Naive thymus-derived CD4-positive, alpha-beta T cell (primary cell): ENCODE measurements at regions not wholly inside any gene's neighbourhood (a gene's known extent, or its start where the extent isn't known, plus 50 kb on each side); places are given as distances from the start of the nearest gene placed in this dataset.

Experiments
- ATAC-seq: fragments of 150-1000 bp; cut with Tn5 transposase; 2 replicates; pipeline ENCODE4 v1.10.0; 2021; ENCODE audit warnings: mild to moderate bottlenecking, moderate library complexity
- CTCF ChIA-PET: fragments of 350-600 bp; sonication (Branson Sonifier 250); formaldehyde crosslinking; loops from one replicate; lab custom pipeline; 2021; ENCODE audit warnings: antibody characterized with exemption; lab: Charles Lee
- POLR2A ChIA-PET: fragments of 350-600 bp; sonication (Branson Sonifier 250); formaldehyde crosslinking; loops from one replicate; lab custom pipeline; 2021; ENCODE audit warnings: antibody characterized with exemption, inconsistent platforms; lab: Charles Lee
- DNase-seq, 9 donors: peaks; one replicate each; pipeline versions ENCODE4 v3.0.0 to v3.0.0-alpha.2; 2020 to 2022; ENCODE audit warnings: mixed read lengths in 1 of 9
- H3K27ac ChIP-seq: one replicate; pipeline ENCODE4 v1.7.0; 2013; ENCODE audit warnings: mild to moderate bottlenecking, low read depth, low read length, moderate library complexity
- H3K27me3 ChIP-seq, 2 donors: one replicate each; pipeline ENCODE4 v1.7.0; 2013; ENCODE audit warnings: low read length in 2 of 2, mild to moderate bottlenecking in 2 of 2, moderate library complexity in 2 of 2; ENCODE audit not compliant: control insufficient read depth in 2 of 2, insufficient read depth in 2 of 2
- H3K36me3 ChIP-seq, 3 experiments: 1 replicate in 2 of 3; 2 replicates in 1 of 3; pipeline ENCODE4 v1.7.0; 2013; ENCODE audit warnings: low read length in 3 of 3, mild to moderate bottlenecking in 3 of 3, moderate library complexity in 1 of 3; ENCODE audit not compliant: insufficient read depth in 3 of 3, control insufficient read depth in 2 of 3
- H3K4me1 ChIP-seq, 2 donors: one replicate each; pipeline ENCODE4 v1.7.0; 2013; ENCODE audit warnings: low read length in 2 of 2, mild to moderate bottlenecking in 2 of 2, moderate library complexity in 1 of 2; ENCODE audit not compliant: control insufficient read depth in 2 of 2, insufficient read depth in 2 of 2
- H3K4me3 ChIP-seq: 2 replicates; pipeline ENCODE4 v1.7.0; 2013; ENCODE audit warnings: mild to moderate bottlenecking, low read length
- H3K9me3 ChIP-seq, 3 experiments: 1 replicate in 2 of 3; 2 replicates in 1 of 3; pipeline ENCODE4 v1.7.0; 2013; ENCODE audit warnings: low read length in 3 of 3; ENCODE audit not compliant: control insufficient read depth in 2 of 3
- H3K27ac Mint-ChIP-seq, 9 donors: one replicate each; pipeline ENCODE4 v1.8.0; 2020 to 2022; ENCODE audit warnings: mixed read lengths in 9 of 9, mild to moderate bottlenecking in 8 of 9, moderate library complexity in 5 of 9, inconsistent platforms in 2 of 9
- H3K27me3 Mint-ChIP-seq, 5 donors: one replicate each; pipeline ENCODE4 v1.8.0; 2021 to 2022; ENCODE audit warnings: mixed read lengths in 5 of 5, mild to moderate bottlenecking in 1 of 5
- H3K36me3 Mint-ChIP-seq, 5 donors: one replicate each; pipeline ENCODE4 v1.8.0; 2020 to 2022; ENCODE audit warnings: mixed read lengths in 5 of 5, mild to moderate bottlenecking in 3 of 5, inconsistent platforms in 1 of 5
- H3K4me1 Mint-ChIP-seq, 7 donors: one replicate each; pipeline ENCODE4 v1.8.0; 2020 to 2022; ENCODE audit warnings: mixed read lengths in 7 of 7, mild to moderate bottlenecking in 3 of 7, inconsistent platforms in 1 of 7
- H3K4me3 Mint-ChIP-seq, 10 donors: one replicate each; pipeline ENCODE4 v1.8.0; 2020 to 2022; ENCODE audit warnings: mild to moderate bottlenecking in 10 of 10, mixed read lengths in 10 of 10, moderate library complexity in 6 of 10, inconsistent platforms in 2 of 10
- H3K9me3 Mint-ChIP-seq, 11 donors: one replicate each; pipeline ENCODE4 v1.8.0; 2020 to 2022; ENCODE audit warnings: mixed read lengths in 11 of 11, mild to moderate bottlenecking in 4 of 11, inconsistent platforms in 1 of 11, moderate library complexity in 1 of 11
- intact Hi-C, 2 donors: fragments of 100-400 bp; cut with micrococcal nuclease; formaldehyde crosslinking; loops; one replicate each; pipeline ENCODE4 v1.15.1; 2023

DNA sequence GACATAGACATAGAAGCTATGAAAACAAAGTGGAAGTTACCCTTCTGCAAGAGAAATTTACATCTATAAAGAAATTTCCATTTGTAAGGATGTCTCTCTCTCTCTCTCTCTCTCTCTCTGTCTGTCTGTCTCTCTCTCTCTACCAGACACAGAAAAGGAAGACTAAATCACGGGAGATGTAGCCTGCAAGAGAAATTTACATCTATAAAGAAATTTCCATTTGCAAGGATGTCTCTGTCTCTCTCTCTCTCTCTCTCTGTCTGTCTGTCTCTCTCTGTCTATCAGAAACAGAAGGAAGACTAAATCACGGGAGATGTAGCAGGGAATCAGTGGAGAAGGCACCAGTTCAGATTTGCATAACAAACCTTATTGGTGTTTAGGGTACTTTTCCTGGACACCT, 65.6 kb upstream of the CTSO start:
- ChIA-PET POLR2A (no interaction called here), CTCF (no interaction called here)
- Histone ChIP-seq H3K27me3 (no peaks in the 10 kb centered on the region), H3K4me1 (no peaks in the 10 kb centered on the region), H3K27ac (no peak overlapping the region), H3K4me3 (no peak overlapping the region), H3K36me3 (no peaks in the 10 kb centered on the region), H3K9me3 (no peaks in the 10 kb centered on the region)
- Mint-ChIP-seq H3K36me3 (no peaks in the 10 kb centered on the region), H3K4me1 (no peaks in the 10 kb centered on the region), H3K9me3 (no peaks in the 10 kb centered on the region), H3K4me3 (no peak overlapping the region), H3K27ac (no peak overlapping the region), H3K27me3 (peaks cover 0 to 9% (median 3%) of the 10 kb centered on the region in 5 donors)
- ATAC-seq (no peak), DNase-seq (no peak)
- intact Hi-C loops, result no loop called here

DNA sequence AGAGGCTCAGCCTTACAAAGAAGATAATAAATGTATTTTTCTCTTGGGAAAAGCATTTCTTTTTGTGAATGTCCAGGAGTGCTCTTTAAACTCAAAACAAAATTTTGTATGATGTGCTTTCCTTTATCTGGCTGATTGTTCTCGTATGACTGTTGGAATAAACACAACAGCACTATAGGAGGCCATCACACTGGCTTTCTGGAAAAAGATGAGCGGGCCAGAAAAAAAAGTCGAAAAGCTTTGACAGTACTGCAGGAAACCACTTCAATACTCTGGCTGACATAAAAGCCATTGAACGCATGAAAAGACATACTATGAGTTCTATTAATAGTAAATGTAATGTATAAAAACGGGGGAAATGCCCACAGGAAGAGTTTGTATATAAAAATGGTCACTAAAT, 64.7 kb upstream of the CTSO start:
- ChIA-PET CTCF (no interaction called here), POLR2A (no interaction called here)
- Mint-ChIP-seq H3K36me3 (no peaks in the 10 kb centered on the region), H3K4me1 (no peaks in the 10 kb centered on the region), H3K9me3 (peaks cover 0 to under 1% (median 0%) of the 10 kb centered on the region in 11 donors), H3K4me3 (no peak overlapping the region), H3K27ac (no peak overlapping the region), H3K27me3 (peaks cover 0 to 9% (median 3%) of the 10 kb centered on the region in 5 donors)
- no peaks in the 10 kb centered on the region for H3K36me3 ChIP-seq
- no peak overlapping the region for H3K27ac ChIP-seq
- no peaks in the 10 kb centered on the region for H3K9me3 ChIP-seq
- ATAC-seq, result no peak
- H3K27me3 ChIP-seq, result no peaks in the 10 kb centered on the region
- H3K4me1 ChIP-seq, result no peaks in the 10 kb centered on the region
- intact Hi-C loops, result no loop called here
- no peak for DNase-seq
- H3K4me3 ChIP-seq, result no peak overlapping the region

DNA sequence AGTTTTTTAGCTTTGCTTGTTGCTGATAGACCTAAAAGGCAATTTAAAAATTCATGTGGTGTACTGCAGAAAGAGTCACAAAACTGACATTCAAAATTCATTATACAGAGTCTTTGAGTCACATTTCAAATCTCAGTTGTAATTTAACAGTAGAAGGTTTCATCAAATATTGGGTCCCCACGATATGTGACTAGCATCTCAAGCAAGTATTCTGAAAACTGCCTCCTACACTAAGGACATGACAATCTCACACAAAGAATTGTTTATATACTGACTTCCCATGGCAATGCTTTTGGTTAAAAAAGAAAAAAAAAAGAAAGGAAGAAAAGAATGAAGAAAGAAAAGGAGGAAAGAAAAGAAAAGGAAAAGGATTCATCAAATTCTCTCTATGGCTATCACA, 62.1 kb upstream of the CTSO start:
- Histone ChIP-seq H3K36me3 (no peaks in the 10 kb centered on the region), H3K27me3 (no peaks in the 10 kb centered on the region), H3K9me3 (no peaks in the 10 kb centered on the region), H3K4me3 (no peak overlapping the region), H3K4me1 (no peaks in the 10 kb centered on the region), H3K27ac (no peak overlapping the region)
- H3K9me3 Mint-ChIP-seq, result peaks cover 0 to 4% (median 0%) of the 10 kb centered on the region in 11 donors
- CTCF ChIA-PET, result no interaction called here
- H3K36me3 Mint-ChIP-seq, result no peaks in the 10 kb centered on the region
- no peak overlapping the region for H3K27ac Mint-ChIP-seq
- intact Hi-C loops, result no loop called here
- POLR2A ChIA-PET, result no interaction called here
- DNase-seq (no peak), ATAC-seq (no peak)
- H3K4me1 Mint-ChIP-seq, result no peaks in the 10 kb centered on the region
- peaks cover 0 to 4% (median 3%) of the 10 kb centered on the region in 5 donors for H3K27me3 Mint-ChIP-seq
- no peak overlapping the region for H3K4me3 Mint-ChIP-seq

DNA sequence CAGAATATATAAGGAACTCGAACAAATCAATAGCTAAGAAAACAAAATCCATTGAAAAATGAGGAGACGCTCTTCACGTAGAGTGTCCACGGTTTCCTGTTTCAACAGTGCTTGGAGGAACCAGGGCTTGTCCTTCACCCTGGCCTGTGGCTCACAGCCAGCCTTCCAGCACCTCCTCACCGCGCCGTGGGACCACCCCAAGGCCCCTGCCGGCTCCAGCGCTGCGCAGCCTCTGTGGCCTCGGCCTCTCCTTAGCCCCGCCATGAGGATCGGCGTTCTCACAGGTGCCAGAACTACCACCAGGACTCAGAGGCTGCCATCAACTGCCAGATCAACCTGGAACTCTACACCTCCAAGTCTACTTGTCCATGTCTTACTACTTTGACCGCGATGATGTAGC, 52.5 kb upstream of the CTSO start:
- H3K27me3 ChIP-seq, result no peaks in the 10 kb centered on the region

More for the DNA sequence above, 52.5 kb upstream of the CTSO start:
- CTCF ChIA-PET, result no interaction called here
- Histone ChIP-seq H3K4me1 (no peaks in the 10 kb centered on the region), H3K27ac (no peak overlapping the region), H3K9me3 (no peaks in the 10 kb centered on the region), H3K36me3 (no peaks in the 10 kb centered on the region), H3K4me3 (no peak overlapping the region)
- no peak overlapping the region for H3K27ac Mint-ChIP-seq
- POLR2A ChIA-PET, result no interaction called here
- no peaks in the 10 kb centered on the region for H3K4me1 Mint-ChIP-seq
- ATAC-seq (no peak), DNase-seq (no peak)
- intact Hi-C loops, result no loop called here
- no peaks in the 10 kb centered on the region for H3K36me3 Mint-ChIP-seq
- peaks cover 0 to 13% (median 3%) of the 10 kb centered on the region in 11 donors for H3K9me3 Mint-ChIP-seq
- H3K27me3 Mint-ChIP-seq, result peaks cover 2 to 16% (median 12%) of the 10 kb centered on the region in 5 donors
- H3K4me3 Mint-ChIP-seq, result no peak overlapping the region
